ENCODE measurements at regions not wholly inside any gene's neighbourhood (a gene's known extent, or its start where the extent isn't known, plus 50 kb on each side); places are given as distances from the start of the nearest gene placed in this dataset.

- Histone ChIP-seq H3K36me3 (ENCODE audit: control insufficient read depth in 2 of 2, insufficient read depth in 1 of 2, low read length in 2 of 2) (no peaks in the 10 kb centered on the region), H3K9me3 (ENCODE audit: control insufficient read depth, insufficient read depth, low read depth, low read length) (no peaks in the 10 kb centered on the region), H3K4me3 (ENCODE audit: low read depth, low read length) (no peak overlapping the region), H3K4me1 (ENCODE audit: control insufficient read depth, insufficient read depth, low read length) (no peaks in the 10 kb centered on the region), H3K27ac (ENCODE audit: extremely low read depth, low read depth, low read length) (no peak overlapping the region)
- TF ChIP-seq ZNF19 (tag by site-specific recombination; IDR thresholded peaks at IDR 0.05; ENCODE audit: low read depth) = no peak
- TF ChIP-seq ZNF132 (tag by site-specific recombination; IDR thresholded peaks at IDR 0.05; ENCODE audit: borderline replicate concordance) = no peak
- TF ChIP-seq ZNF223 (tag by site-specific recombination; IDR thresholded peaks at IDR 0.05) = no peak
- TF ChIP-seq ZNF423 (tag by site-specific recombination; IDR thresholded peaks at IDR 0.05) = no peak
- TF ChIP-seq ZNF48 (tag by site-specific recombination; IDR thresholded peaks at IDR 0.05) = no peak
- TF ChIP-seq ZNF571 (tag by site-specific recombination; IDR thresholded peaks at IDR 0.05) = no peak
- no peak for TF ChIP-seq SCRT2 (tag by site-specific recombination; IDR thresholded peaks at IDR 0.05)
- no peak for TF ChIP-seq ZNF391 (tag by site-specific recombination; IDR thresholded peaks at IDR 0.05; ENCODE audit: borderline replicate concordance, low read depth)
- no peak for TF ChIP-seq ZNF214 (tag by site-specific recombination; IDR thresholded peaks at IDR 0.05; ENCODE audit: borderline replicate concordance)
- TF ChIP-seq ZNF138 (tag by site-specific recombination; IDR thresholded peaks at IDR 0.05; ENCODE audit: borderline replicate concordance) = no peak
- no peak for TF ChIP-seq ZNF184 (tag by site-specific recombination; IDR thresholded peaks at IDR 0.05)
- TF ChIP-seq ZNF692 (tag by site-specific recombination; IDR thresholded peaks at IDR 0.05) = no peak
- TF ChIP-seq ZFHX2 (tag by site-specific recombination; conservative IDR thresholded peaks at IDR 0.05) = no peak
- TF ChIP-seq BCL11A (tag by site-specific recombination; IDR thresholded peaks at IDR 0.05; ENCODE audit: low read depth) = no peak
- TF ChIP-seq ZNF645 (tag by site-specific recombination; IDR thresholded peaks at IDR 0.05) = no peak
- TF ChIP-seq ZEB2 (tag by site-specific recombination; IDR thresholded peaks at IDR 0.05) = no peak
- no peak for TF ChIP-seq TSHZ1 (tag by site-specific recombination; IDR thresholded peaks at IDR 0.05; ENCODE audit: borderline replicate concordance)
- TF ChIP-seq TCF7L2 (IDR thresholded peaks at IDR 0.05; ENCODE audit: borderline replicate concordance, low read depth, low read length) = no peak
- TF ChIP-seq EGR2 (tag by site-specific recombination; IDR thresholded peaks at IDR 0.05; ENCODE audit: low read depth) = no peak
- CTCF ChIA-PET = no interaction called here
- POLR2A ChIA-PET = no interaction called here
Measured at GRCh38 chrX:125422986-125423385, 103.3 kb downstream of the TEX13C start.

- H3K27ac ChIP-seq (ENCODE audit: extremely low read depth, low read depth, low read length) = no peak overlapping the region
- ChIA-PET POLR2A (no interaction called here), CTCF (no interaction called here)
- no peaks in the 10 kb centered on the region for H3K36me3 ChIP-seq (ENCODE audit: control insufficient read depth in 2 of 2, insufficient read depth in 1 of 2, low read length in 2 of 2)
- H3K9me3 ChIP-seq (ENCODE audit: control insufficient read depth, insufficient read depth, low read depth, low read length) = no peaks in the 10 kb centered on the region
- no peaks in the 10 kb centered on the region for H3K4me1 ChIP-seq (ENCODE audit: control insufficient read depth, insufficient read depth, low read length)
- no peak overlapping the region for H3K4me3 ChIP-seq (ENCODE audit: low read depth, low read length)
- no peak for TF ChIP-seq SALL2 (tag by site-specific recombination; IDR thresholded peaks at IDR 0.05; ENCODE audit: borderline replicate concordance)
- no peak for TF ChIP-seq ZNF624 (tag by site-specific recombination; IDR thresholded peaks at IDR 0.05)
- no peak for TF ChIP-seq PRDM2 (tag by site-specific recombination; IDR thresholded peaks at IDR 0.05; ENCODE audit: borderline replicate concordance)
Measured at GRCh38 chrX:125424536-125424935, 104.9 kb downstream of the TEX13C start.
